ENCODE measurements at regions not wholly inside any gene's neighbourhood (a gene's known extent, or its start where the extent isn't known, plus 50 kb on each side); places are given as distances from the start of the nearest gene placed in this dataset.
A peak's percentile ranks its signal among the peaks of the same experiment; 100 is the strongest.
"Not testable (repeated sequence)": the region's sequence is repeated elsewhere in the genome, so short reads cannot be mapped to it uniquely, and the experiment has no call there.

- Histone ChIP-seq H3K27me3 (ENCODE audit: control insufficient read depth in 3 of 3, insufficient read depth in 3 of 3, low read length in 2 of 3) (no peaks in the 10 kb centered on the region), H3K36me3 (ENCODE audit: control insufficient read depth in 4 of 4, insufficient read depth in 4 of 4, low read length in 4 of 4) (no peaks in the 10 kb centered on the region), H3K27ac (ENCODE audit: low read depth in 1 of 2, low read length in 1 of 2) (no peak overlapping the region), H3K9ac (ENCODE audit: insufficient read depth in 1 of 2, low read length in 2 of 2) (no peak overlapping the region), H3K9me3 (ENCODE audit: control insufficient read depth in 4 of 4, insufficient read depth in 3 of 4, low read length in 3 of 4) (peaks cover 0 to 4% (median 2%) of the 10 kb centered on the region in 4 donors), H3K4me1 (ENCODE audit: control insufficient read depth in 5 of 5, insufficient read depth in 5 of 5, low read length in 5 of 5) (peaks cover 0 to 10% (median 0%) of the 10 kb centered on the region in 5 donors), H3K4me3 (no peak overlapping the region)
- ATAC-seq (ENCODE audit: insufficient read depth, low FRiP score), result no peak
- DNase-seq, result no peak
- WGBS, 2 donors, result 61 to 84% methylated on average over 2 of the region's 2 CpGs
- no peak for TF ChIP-seq CTCF (IDR thresholded peaks at IDR 0.05; ENCODE audit: control extremely low read depth, extremely low read depth)
Observed at GRCh38 chr12:114835031-114835430, 151.1 kb upstream of the TBX3 start.

GRCh38 chr12:114834621-114835020 lies 150.6 kb upstream of the TBX3 start:
- WGBS, 2 donors, result 35 to 49% methylated on average over 3 of the region's 3 CpGs
- Histone ChIP-seq H3K27me3 (ENCODE audit: control insufficient read depth in 3 of 3, insufficient read depth in 3 of 3, low read length in 2 of 3) (no peaks in the 10 kb centered on the region), H3K9ac (ENCODE audit: insufficient read depth in 1 of 2, low read length in 2 of 2) (no peak overlapping the region), H3K36me3 (ENCODE audit: control insufficient read depth in 4 of 4, insufficient read depth in 4 of 4, low read length in 4 of 4) (no peaks in the 10 kb centered on the region), H3K4me3 (no peak overlapping the region), H3K27ac (ENCODE audit: low read depth in 1 of 2, low read length in 1 of 2) (no peak overlapping the region), H3K4me1 (ENCODE audit: control insufficient read depth in 5 of 5, insufficient read depth in 5 of 5, low read length in 5 of 5) (peaks cover 0 to 10% (median 0%) of the 10 kb centered on the region in 5 donors), H3K9me3 (ENCODE audit: control insufficient read depth in 4 of 4, insufficient read depth in 3 of 4, low read length in 3 of 4) (peaks cover 0 to 4% (median 2%) of the 10 kb centered on the region in 4 donors)
- DNase-seq (peak in 1 of 3 donors; percentile 23), ATAC-seq (ENCODE audit: insufficient read depth, low FRiP score) (no peak)
- TF ChIP-seq CTCF (IDR thresholded peaks at IDR 0.05; ENCODE audit: control extremely low read depth, extremely low read depth), result no peak

DNA sequence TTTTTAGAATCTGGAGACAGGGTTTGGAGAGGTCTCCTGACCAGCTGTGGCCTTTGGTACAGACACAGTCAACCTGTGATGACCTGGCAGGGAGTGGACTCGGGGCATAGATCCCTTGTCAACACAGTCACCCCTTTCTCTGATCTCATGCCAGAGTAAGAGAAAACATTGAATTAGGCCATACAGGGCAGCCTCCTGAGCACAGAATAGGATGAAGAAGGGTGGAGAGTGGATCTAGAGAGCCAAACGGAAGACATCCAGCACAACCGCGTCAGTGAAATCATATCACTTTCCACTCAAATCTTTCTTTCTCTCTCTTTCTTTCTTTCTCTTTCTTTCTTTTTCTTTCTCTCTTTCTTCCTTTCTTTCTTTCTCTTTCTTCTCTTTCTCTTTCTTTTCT lies 145.9 kb upstream of the TBX3 start:
- Histone ChIP-seq H3K9ac (ENCODE audit: insufficient read depth in 1 of 2, low read length in 2 of 2) (no peak overlapping the region), H3K27me3 (ENCODE audit: control insufficient read depth in 3 of 3, insufficient read depth in 3 of 3, low read length in 2 of 3) (no peaks in the 10 kb centered on the region), H3K4me3 (no peak overlapping the region), H3K36me3 (ENCODE audit: control insufficient read depth in 4 of 4, insufficient read depth in 4 of 4, low read length in 4 of 4) (no peaks in the 10 kb centered on the region), H3K9me3 (ENCODE audit: control insufficient read depth in 4 of 4, insufficient read depth in 3 of 4, low read length in 3 of 4) (no peaks in the 10 kb centered on the region), H3K4me1 (ENCODE audit: control insufficient read depth in 5 of 5, insufficient read depth in 5 of 5, low read length in 5 of 5) (peaks cover 0 to 10% (median 0%) of the 10 kb centered on the region in 5 donors), H3K27ac (ENCODE audit: low read depth in 1 of 2, low read length in 1 of 2) (no peak overlapping the region)
- 93 to 94% methylated on average over 4 of the region's 4 CpGs for WGBS, 2 donors
- TF ChIP-seq CTCF (IDR thresholded peaks at IDR 0.05; ENCODE audit: control extremely low read depth, extremely low read depth), result no peak
- no peak for ATAC-seq (ENCODE audit: insufficient read depth, low FRiP score)
- DNase-seq, result no peak

DNA sequence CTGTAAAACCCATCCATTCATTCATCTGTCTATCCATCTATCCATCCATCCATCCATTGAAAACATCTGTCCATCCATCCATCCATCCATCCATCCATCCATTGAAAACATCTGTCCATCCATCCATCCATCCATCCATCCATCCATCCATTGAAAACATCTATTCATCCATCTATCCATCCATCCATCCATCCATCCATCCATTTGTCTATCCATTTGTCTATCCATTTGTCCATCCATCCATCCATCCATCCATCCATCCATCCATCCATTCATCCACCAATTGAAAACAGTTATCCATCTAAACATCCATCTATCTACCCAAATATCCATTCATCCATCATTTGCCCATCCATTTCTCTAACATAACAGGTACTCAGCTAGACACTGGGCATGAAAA lies 145.3 kb upstream of the TBX3 start:
- H3K9me3 ChIP-seq (ENCODE audit: control insufficient read depth in 4 of 4, insufficient read depth in 3 of 4, low read length in 3 of 4); H3K4me3 ChIP-seq; H3K9ac ChIP-seq (ENCODE audit: insufficient read depth in 1 of 2, low read length in 2 of 2); H3K27me3 ChIP-seq (ENCODE audit: control insufficient read depth in 3 of 3, insufficient read depth in 3 of 3, low read length in 2 of 3); DNase-seq; H3K27ac ChIP-seq (ENCODE audit: low read depth in 1 of 2, low read length in 1 of 2); ATAC-seq (ENCODE audit: insufficient read depth, low FRiP score); H3K36me3 ChIP-seq (ENCODE audit: control insufficient read depth in 4 of 4, insufficient read depth in 4 of 4, low read length in 4 of 4): not testable (repeated sequence)
- peaks cover 0 to 10% (median 0%) of the 10 kb centered on the region in 5 donors for H3K4me1 ChIP-seq (ENCODE audit: control insufficient read depth in 5 of 5, insufficient read depth in 5 of 5, low read length in 5 of 5)
